ENCODE measurements at regions not wholly inside any gene's neighbourhood (a gene's known extent, or its start where the extent isn't known, plus 50 kb on each side); places are given as distances from the start of the nearest gene placed in this dataset.

GRCh38 chr5:57550132-57550531 is 67.5 kb upstream of the ACTBL2 start:
- TF ChIP-seq CTCF (IDR thresholded peaks at IDR 0.05) (no peak), POLR2A (IDR thresholded peaks at IDR 0.05) (no peak)
